HEK293 (cell line): ENCODE measurements at regions not wholly inside any gene's neighbourhood (a gene's known extent, or its start where the extent isn't known, plus 50 kb on each side); places are given as distances from the start of the nearest gene placed in this dataset.

Experiments
- ATF2 ChIP-seq: fragments of 450-650 bp; formaldehyde crosslinking; IDR thresholded peaks from 2 replicates; pipeline ENCODE4 v1.5.1; 2016; ENCODE audit warnings: missing biosample characterization, missing genetic modification characterization, low read depth
- CTCF ChIP-seq: fragments of 450-650 bp; formaldehyde crosslinking; IDR thresholded peaks from 2 replicates; pipeline ENCODE4 v1.5.1; 2016; ENCODE audit warnings: missing biosample characterization, missing genetic modification characterization
- ELK4 ChIP-seq: IDR thresholded peaks from 2 replicates; pipeline ENCODE4 v1.6.1; 2011; ENCODE audit warnings: mild to moderate bottlenecking, low read depth, low read length, borderline replicate concordance
- ZBTB11 ChIP-seq: fragments of 450-650 bp; formaldehyde crosslinking; conservative IDR thresholded peaks from 2 replicates; pipeline ENCODE4 v1.5.1; 2016; ENCODE audit warnings: low read depth, missing biosample characterization, missing genetic modification characterization
- ZBTB49 ChIP-seq: fragments of 450-650 bp; formaldehyde crosslinking; IDR thresholded peaks from 2 replicates; pipeline ENCODE4 v1.5.1; 2016; ENCODE audit warnings: missing biosample characterization, missing genetic modification characterization, low read depth
- ZNF211 ChIP-seq: fragments of 450-650 bp; formaldehyde crosslinking; IDR thresholded peaks from 2 replicates; pipeline ENCODE4 v1.5.1; 2016; ENCODE audit warnings: low read depth, missing biosample characterization, missing genetic modification characterization
- ZNF433 ChIP-seq: fragments of 450-650 bp; formaldehyde crosslinking; IDR thresholded peaks from 2 replicates; pipeline ENCODE4 v1.5.1; 2016; ENCODE audit warnings: missing biosample characterization, missing genetic modification characterization, low read depth

- no peak for TF ChIP-seq ZNF433 (tag by site-specific recombination)
- no peak for TF ChIP-seq ZBTB49 (tag by site-specific recombination)
- TF ChIP-seq ZBTB11 = no peak
- TF ChIP-seq ELK4 = no peak
- TF ChIP-seq CTCF (tag by site-specific recombination) = no peak
- no peak for TF ChIP-seq ZNF211 (tag by site-specific recombination)
- TF ChIP-seq ATF2 (tag by site-specific recombination) = no peak
Measured at GRCh38 chr1:232227306-232227705, 402.6 kb downstream of the SIPA1L2 start.
